C4-2B (cell line): ENCODE measurements at regions not wholly inside any gene's neighbourhood (a gene's known extent, or its start where the extent isn't known, plus 50 kb on each side); places are given as distances from the start of the nearest gene placed in this dataset.

Experiments used
- ZFX ChIP-seq: fragments of 450-650 bp; IDR thresholded peaks from 2 replicates; pipeline ENCODE4 v1.6.1; 2017
- TF ChIP-seq, protein P1 (sequence below): fragments of 450-650 bp; conservative IDR thresholded peaks from 2 replicates; pipeline ENCODE4 v1.5.1; 2017; ENCODE audit warnings: mild to moderate bottlenecking

GRCh38 chr20:10167040-10167439 lies 51.6 kb upstream of the SNAP25 start:
- TF ChIP-seq, protein P1, sequence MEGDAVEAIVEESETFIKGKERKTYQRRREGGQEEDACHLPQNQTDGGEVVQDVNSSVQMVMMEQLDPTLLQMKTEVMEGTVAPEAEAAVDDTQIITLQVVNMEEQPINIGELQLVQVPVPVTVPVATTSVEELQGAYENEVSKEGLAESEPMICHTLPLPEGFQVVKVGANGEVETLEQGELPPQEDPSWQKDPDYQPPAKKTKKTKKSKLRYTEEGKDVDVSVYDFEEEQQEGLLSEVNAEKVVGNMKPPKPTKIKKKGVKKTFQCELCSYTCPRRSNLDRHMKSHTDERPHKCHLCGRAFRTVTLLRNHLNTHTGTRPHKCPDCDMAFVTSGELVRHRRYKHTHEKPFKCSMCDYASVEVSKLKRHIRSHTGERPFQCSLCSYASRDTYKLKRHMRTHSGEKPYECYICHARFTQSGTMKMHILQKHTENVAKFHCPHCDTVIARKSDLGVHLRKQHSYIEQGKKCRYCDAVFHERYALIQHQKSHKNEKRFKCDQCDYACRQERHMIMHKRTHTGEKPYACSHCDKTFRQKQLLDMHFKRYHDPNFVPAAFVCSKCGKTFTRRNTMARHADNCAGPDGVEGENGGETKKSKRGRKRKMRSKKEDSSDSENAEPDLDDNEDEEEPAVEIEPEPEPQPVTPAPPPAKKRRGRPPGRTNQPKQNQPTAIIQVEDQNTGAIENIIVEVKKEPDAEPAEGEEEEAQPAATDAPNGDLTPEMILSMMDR: no peak
- no peak for TF ChIP-seq ZFX
